GM21360 (cell line): ENCODE measurements at regions not wholly inside any gene's neighbourhood (a gene's known extent, or its start where the extent isn't known, plus 50 kb on each side); places are given as distances from the start of the nearest gene placed in this dataset.
A peak's percentile ranks its signal among the peaks of the same experiment; 100 is the strongest.

Experiments
- ATAC-seq: cut with Tn5 transposase; IDR thresholded peaks from one replicate; pipeline ENCODE4 v1.9.1; 2021; ENCODE audit warnings: mild to moderate bottlenecking, moderate library complexity; ENCODE audit not compliant: unreplicated experiment

GRCh38 chr12:11946161-11946560, 124.6 kb upstream of the BCL2L14 start:
- ATAC-seq, result no peak

DNA sequence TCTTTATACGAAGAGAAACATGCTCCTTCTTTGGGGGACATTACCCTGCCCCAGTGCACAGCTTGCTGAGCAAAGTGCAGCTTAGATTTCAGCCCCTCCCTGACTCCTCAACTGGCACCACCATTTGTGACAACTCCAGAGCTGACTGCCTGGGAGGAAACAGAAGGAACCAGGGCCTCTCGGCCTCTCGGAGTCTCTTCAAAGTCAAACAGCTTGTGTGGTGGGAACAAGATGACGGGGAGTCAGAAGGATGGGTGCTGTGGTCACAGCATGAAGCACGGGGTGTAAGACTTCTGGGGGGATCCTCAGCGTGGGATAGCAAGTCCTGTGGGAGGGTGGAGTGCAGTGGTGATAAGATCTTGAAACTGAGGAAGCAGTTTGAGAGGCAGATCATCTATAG, 123.5 kb upstream of the BCL2L14 start:
- ATAC-seq, result no peak

GRCh38 chr12:11949738-11950411, 120.9 kb upstream of the BCL2L14 start:
- ATAC-seq, result no peak

DNA sequence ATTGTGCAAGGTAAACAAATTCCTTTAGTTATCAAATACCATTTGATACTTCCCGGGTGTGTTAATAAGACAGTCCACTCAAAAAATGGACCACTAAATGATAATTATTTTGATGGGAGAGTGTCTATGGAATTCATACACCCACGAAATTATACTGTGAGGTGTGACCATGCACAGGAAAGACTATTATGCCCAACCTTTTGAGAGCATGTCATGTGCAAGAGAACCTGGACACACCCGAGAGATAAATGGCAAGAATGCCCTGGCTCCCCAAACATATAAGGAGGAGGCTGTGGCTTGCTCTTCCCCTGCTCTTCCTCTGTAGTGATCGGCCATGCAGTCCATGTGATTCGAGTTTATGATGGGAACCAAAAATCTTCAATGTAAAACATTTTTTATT, 119.5 kb upstream of the BCL2L14 start:
- no peak for ATAC-seq

DNA sequence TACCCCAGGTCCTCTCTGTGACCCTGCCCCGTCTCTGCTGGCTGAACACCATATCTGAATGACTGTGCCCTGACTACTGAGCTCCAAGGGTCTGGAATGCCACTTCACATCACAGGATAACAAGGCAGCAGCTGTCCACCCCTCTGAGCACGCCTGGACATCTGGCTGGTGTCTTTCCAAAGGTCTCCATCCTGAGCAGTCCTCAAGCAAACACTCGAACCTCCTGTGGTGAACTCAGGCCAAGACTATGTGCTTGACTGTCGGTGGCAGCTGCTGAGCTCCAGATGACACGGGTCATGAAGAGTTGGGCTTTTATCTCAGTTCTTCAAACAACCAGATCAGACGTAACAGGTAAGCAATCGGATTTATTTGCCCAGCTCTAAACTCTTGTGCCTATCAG, 117.2 kb upstream of the BCL2L14 start:
- ATAC-seq, result no peak

DNA sequence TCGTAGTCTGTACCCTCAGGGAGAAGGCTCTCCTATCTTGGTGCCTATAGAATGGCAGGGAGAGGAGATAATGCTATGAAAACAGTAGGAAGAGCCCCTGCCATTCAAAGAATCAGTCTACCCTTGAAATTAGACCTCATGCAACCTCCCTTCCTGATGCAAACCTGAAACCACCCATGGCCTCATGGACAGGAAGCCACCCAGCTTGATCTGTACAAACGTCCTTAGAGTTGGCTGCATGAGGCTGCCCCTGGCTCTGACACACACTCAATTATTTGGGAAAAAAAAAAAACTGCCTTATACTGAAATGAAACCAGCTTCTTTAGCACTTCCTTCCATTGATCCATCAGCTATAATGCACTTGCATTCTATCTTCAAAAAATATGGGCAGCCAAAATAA, 116.6 kb upstream of the BCL2L14 start:
- no peak for ATAC-seq

- no peak for ATAC-seq
These were observed 112.3 kb upstream of the BCL2L14 start for GRCh38 chr12:11958221-11959091.

GRCh38 chr12:11959117-11959823, 111.5 kb upstream of the BCL2L14 start:
- no peak for ATAC-seq

DNA sequence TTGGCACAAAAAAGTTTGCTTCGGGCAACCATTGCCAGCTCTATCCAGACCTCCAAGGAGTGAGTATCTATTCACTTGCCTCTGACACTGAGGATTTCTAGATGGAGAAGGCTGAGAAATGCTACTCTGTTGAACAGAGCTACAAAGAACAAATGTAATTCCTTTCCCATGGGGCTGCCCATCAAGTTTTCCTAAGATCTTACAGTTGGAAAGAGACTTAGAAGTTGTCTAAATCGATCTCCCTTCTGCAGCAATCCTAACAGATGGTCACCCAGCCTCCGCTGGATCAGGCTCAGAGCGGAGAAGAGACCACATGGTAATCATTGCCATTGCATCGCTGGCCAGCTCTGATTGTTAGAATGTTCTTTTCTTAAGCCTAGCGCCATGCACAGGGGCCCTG, 110.1 kb upstream of the BCL2L14 start:
- no peak for ATAC-seq

GRCh38 chr12:11961686-11962085, 109.1 kb upstream of the BCL2L14 start:
- no peak for ATAC-seq

- ATAC-seq, result no peak
These were observed 107.9 kb upstream of the BCL2L14 start for GRCh38 chr12:11962860-11963259.

DNA sequence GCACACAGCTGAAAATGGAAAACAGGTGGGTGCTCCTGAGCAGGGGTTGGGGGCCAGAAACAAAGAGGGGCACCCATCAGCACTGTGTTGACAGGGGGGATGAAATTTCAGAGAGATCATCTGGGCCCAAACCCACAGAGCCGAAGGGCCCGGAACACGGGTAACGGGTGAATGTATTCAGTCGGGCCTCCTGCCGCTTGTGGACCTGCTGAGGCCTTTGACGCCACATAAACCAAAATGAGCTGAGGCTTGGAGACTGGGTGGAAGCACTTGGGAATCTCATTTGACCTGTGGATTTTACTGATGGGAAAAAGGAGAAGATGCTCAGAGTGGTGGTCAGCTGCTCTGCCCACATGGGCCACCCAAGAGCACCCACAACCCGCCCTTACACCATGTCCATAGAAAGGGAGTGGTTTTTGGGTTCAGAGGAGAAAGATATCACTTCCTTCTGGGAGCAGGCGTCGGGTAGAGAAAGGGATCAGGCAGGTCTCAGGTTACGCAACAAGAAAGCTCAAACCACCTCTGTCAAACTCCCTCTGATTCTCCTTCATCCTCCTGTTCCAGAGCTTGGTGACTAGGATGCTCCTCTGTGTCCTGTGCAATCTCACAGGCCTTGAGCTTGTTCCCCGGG, 106.8 kb upstream of the BCL2L14 start:
- ATAC-seq, result no peak

DNA sequence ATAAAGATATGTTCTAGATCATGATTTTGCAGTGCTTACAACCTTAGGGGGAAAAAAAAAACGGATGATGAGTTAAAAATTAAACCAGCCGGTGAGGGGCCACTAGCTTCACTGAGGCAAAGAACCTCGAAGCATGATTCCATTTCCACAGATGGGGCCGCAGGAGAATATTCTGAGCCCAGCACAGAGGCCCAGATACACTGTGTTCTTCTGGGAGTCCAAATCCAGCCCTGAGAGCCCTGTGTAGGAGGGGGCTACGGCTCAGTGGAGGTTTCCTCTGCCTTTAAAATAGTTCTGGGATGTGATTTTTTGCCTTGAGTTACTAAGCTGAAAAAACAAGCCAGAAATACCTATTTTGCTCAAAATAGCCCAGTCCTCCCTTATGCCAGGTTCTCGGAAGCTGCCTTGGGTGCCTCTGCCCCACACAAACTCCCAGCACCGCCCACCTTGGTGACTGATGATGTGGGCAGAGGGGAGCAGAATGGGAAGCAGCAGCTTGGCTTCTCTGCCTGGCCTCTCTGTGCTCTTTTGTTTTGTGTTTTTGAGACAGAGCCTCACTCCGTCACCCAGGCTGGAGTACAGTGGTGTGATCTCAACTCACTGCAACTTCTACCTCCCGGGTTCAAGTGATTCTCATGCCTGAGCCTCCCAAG, 105.4 kb upstream of the BCL2L14 start:
- ATAC-seq, result no peak

GRCh38 chr12:11967376-11968047, 103.2 kb upstream of the BCL2L14 start:
- ATAC-seq, result no peak

- ATAC-seq, result no peak
These were observed 102.7 kb upstream of the BCL2L14 start for GRCh38 chr12:11968048-11968383.

DNA sequence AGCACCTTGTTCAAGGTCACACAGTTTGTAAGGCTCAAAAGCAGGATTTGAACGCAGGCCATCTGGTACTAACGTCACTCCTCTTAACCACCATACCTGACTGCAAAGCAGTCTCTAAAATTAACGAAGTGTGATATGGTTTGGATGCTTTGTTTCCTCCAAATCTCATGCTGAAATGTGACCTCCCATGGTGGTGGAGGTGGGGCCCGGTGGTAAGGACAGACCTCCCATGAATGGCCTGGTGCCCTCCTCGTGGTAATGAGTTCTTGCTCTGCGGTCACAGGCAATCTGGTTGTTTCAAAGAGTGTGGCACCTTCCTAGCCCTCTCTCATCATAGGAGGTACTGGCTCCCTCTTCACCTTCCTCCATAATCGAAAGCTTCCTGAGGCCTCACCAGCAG, 102.2 kb upstream of the BCL2L14 start:
- ATAC-seq, result no peak

DNA sequence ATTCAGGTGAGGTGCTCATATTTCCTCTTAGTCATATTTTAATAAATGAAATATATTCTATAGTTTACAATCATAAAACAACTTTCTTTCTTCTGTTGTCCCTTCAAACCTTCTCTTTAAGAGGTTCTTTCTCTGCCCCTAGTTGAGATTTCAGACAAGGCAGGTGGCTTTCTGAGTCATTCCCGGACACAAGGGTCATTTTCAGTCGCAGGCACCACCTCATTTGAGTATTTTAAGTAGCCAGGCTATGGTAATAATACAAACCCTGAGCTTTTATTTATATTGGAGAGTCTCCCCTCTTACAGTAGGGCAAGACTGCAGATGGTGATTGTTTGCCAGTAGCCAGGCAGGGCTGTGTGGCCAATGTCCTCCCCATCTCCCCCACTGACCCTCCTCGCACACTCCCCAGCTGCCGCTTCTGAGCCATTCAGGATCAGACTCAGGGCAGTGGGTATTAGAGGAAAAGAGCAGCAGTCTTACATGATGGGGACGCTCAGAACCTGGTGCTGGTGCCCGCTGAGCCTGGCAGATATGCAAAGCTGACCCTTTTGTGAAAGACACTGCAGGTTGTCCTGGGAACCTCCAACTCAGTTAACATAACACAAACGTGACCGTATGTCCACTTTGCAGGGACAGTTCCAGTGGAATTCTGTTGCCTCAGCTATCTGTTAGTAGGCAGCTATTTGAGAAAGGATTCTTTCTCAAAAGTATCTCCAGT, 101.1 kb upstream of the BCL2L14 start:
- ATAC-seq, result peak; percentile 77

DNA sequence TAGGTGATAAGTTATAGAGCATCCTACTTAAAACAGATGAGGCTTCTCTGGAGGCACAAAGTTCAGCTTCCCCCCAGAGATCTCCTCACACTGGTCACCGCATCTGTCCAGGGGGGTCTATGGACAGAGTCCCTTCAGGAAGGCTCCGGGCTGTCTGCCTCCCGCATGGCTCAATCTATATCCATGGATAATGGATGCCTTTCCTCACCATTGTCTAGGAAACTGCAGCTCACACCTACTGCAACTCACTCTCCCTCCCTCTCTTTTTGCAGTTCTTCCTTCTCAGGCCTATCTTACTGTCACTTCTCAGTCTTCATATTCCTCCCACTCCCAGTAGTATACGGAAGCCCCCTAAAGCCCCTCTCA, 100.6 kb upstream of the BCL2L14 start:
- no peak for ATAC-seq

GRCh38 chr12:11973396-11973795, 97.3 kb upstream of the BCL2L14 start:
- no peak for ATAC-seq

GRCh38 chr12:11976005-11976404, 94.7 kb upstream of the BCL2L14 start:
- no peak for ATAC-seq
